HUES48 (cell line): ENCODE measurements at regions not wholly inside any gene's neighbourhood (a gene's known extent, or its start where the extent isn't known, plus 50 kb on each side); places are given as distances from the start of the nearest gene placed in this dataset.

ENCODE experiments used
- H3K27ac ChIP-seq: one replicate; pipeline ENCODE4 v1.7.0; 2013; ENCODE audit warnings: low read depth, low read length, inconsistent platforms
- H3K27me3 ChIP-seq: 2 replicates; pipeline ENCODE4 v1.6.1; 2013; ENCODE audit warnings: mild to moderate bottlenecking, low read length; ENCODE audit not compliant: control insufficient read depth, insufficient read depth
- H3K36me3 ChIP-seq: 2 replicates; pipeline ENCODE4 v1.6.1; 2013; ENCODE audit warnings: low read length; ENCODE audit not compliant: control insufficient read depth, insufficient read depth
- H3K4me1 ChIP-seq: 2 replicates; pipeline ENCODE4 v1.6.1; 2013; ENCODE audit warnings: mild to moderate bottlenecking, low read length; ENCODE audit not compliant: control insufficient read depth, insufficient read depth
- H3K4me3 ChIP-seq: 2 replicates; pipeline ENCODE4 v1.5.1; 2013; ENCODE audit warnings: mild to moderate bottlenecking, low read depth, low read length
- H3K9ac ChIP-seq: 2 replicates; pipeline ENCODE4 v1.6.1; 2013; ENCODE audit warnings: mild to moderate bottlenecking, low read depth, low read length, moderate library complexity
- H3K9me3 ChIP-seq: 2 replicates; pipeline ENCODE4 v1.6.1; 2013; ENCODE audit warnings: low read length; ENCODE audit not compliant: control insufficient read depth, insufficient read depth

GRCh38 chr13:97629601-97630272 lies 195.8 kb downstream of the RAP2A start:
- Histone ChIP-seq H3K27ac (no peak overlapping the region), H3K27me3 (no peaks in the 10 kb centered on the region), H3K9ac (no peak overlapping the region), H3K4me1 (0 out of 2 replicates have a peak, but pooled peaks cover 4% of the 10 kb centered on the region), H3K36me3 (no peaks in the 10 kb centered on the region), H3K9me3 (no peaks in the 10 kb centered on the region), H3K4me3 (no peak overlapping the region)

DNA sequence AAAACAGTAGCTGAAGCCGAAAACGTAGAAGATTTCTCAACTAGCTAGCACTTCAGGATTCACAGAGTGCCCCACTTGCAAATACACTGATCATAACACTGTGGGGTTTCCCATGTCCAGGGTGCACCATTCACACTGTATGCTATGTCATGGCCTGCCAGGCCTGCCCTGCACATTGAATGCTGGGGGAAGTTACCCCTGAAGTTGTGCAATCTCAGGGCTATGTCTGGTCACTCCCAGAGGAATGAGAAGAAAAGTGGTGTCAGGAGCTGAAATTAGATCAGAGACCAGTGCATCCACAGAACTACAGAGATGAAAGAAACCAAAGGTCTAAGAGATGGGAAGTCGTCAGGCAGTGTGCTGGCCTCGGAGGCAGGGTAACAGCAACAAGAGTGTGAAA lies 196.8 kb downstream of the RAP2A start:
- Histone ChIP-seq H3K9ac (no peak overlapping the region), H3K4me3 (no peak overlapping the region), H3K9me3 (no peaks in the 10 kb centered on the region), H3K27me3 (no peaks in the 10 kb centered on the region), H3K36me3 (no peaks in the 10 kb centered on the region), H3K27ac (no peak overlapping the region), H3K4me1 (0 out of 2 replicates have a peak, but pooled peaks cover 4% of the 10 kb centered on the region)

DNA sequence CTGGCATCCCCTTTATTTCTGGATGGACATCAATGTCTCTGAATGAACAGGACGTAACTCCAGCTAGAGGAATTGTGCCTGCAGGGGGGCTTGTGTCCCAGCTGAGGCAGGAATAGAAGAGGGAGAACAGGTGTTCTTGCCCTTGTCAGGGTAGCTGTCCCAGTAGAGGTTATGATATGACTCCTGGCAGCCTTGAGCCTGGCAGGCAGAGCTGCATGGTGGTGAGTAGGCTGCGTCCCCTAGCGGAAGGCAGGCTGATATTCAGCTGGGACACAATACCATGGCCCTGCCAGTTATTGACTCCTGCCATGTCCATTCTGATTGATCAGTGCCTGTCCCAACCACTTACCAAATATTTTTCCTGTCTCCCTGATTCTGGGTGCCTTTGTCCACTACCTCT lies 197.2 kb downstream of the RAP2A start:
- Histone ChIP-seq H3K36me3 (no peaks in the 10 kb centered on the region), H3K9me3 (no peaks in the 10 kb centered on the region), H3K27me3 (no peaks in the 10 kb centered on the region), H3K4me1 (0 out of 2 replicates have a peak, but pooled peaks cover 4% of the 10 kb centered on the region), H3K9ac (no peak overlapping the region), H3K4me3 (no peak overlapping the region), H3K27ac (no peak overlapping the region)

DNA sequence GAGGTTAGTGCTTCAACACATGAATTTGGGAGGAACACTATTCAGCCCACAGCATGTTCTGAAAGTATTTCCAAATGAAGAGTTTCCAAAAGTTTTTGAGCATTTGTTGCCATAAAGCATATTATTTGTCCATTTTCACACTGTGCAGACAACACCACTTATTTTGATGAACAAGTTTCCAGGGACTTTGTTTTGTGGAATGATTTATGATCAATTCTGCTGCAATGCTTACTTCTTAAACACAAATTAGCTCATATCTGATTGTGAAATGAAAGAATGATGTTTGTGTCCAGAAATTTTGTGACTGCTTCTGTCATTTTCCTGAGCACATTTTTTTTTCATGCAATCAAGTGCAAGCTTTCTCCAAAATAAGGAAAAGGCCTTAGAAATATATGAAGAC lies 205.3 kb downstream of the RAP2A start:
- Histone ChIP-seq H3K27me3 (no peaks in the 10 kb centered on the region), H3K27ac (no peak overlapping the region), H3K9ac (no peak overlapping the region), H3K4me3 (no peak overlapping the region), H3K4me1 (no peaks in the 10 kb centered on the region), H3K9me3 (no peaks in the 10 kb centered on the region; the same call in 1 of the 2 replicates), H3K36me3 (no peaks in the 10 kb centered on the region)

GRCh38 chr13:97640268-97640667 lies 206.3 kb downstream of the RAP2A start:
- H3K36me3 ChIP-seq, result no peaks in the 10 kb centered on the region
- no peaks in the 10 kb centered on the region for H3K27me3 ChIP-seq
- no peak overlapping the region for H3K27ac ChIP-seq
- no peaks in the 10 kb centered on the region for H3K4me1 ChIP-seq
- no peak overlapping the region for H3K4me3 ChIP-seq
- no peak overlapping the region for H3K9ac ChIP-seq
- H3K9me3 ChIP-seq, result no peaks in the 10 kb centered on the region; the same call in 1 of the 2 replicates

GRCh38 chr13:97648171-97648880 lies 214.4 kb downstream of the RAP2A start:
- Histone ChIP-seq H3K27me3 (no peaks in the 10 kb centered on the region), H3K4me1 (peaks cover 10% of the 10 kb centered on the region; the same call in 1 of the 2 replicates), H3K9ac (no peak overlapping the region), H3K27ac (peak overlapping the region; percentile 71), H3K9me3 (no peaks in the 10 kb centered on the region; the same call in 1 of the 2 replicates), H3K4me3 (no peak overlapping the region), H3K36me3 (no peaks in the 10 kb centered on the region)

DNA sequence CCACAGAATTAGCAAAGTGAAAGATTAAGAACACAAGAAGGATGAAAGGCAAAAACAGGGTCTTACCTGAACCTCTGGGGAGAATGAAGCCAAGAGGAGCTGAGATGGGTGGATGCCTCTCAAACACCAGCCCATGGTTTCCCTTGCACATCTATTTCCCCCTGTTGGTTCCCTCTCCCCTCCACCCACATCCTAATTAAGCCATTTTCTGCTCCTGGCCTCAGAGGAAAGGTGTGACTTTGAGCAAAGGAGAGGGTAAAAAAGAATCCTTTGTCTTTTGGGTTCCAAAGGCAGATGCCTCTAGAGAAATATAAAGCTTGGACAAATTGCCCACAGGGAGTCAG lies 214.9 kb downstream of the RAP2A start:
- Histone ChIP-seq H3K9me3 (no peaks in the 10 kb centered on the region), H3K4me1 (peaks cover 10% of the 10 kb centered on the region; the same call in 1 of the 2 replicates), H3K4me3 (no peak overlapping the region), H3K36me3 (no peaks in the 10 kb centered on the region), H3K9ac (no peak overlapping the region), H3K27me3 (no peaks in the 10 kb centered on the region), H3K27ac (peak overlapping the region; percentile 71)

DNA sequence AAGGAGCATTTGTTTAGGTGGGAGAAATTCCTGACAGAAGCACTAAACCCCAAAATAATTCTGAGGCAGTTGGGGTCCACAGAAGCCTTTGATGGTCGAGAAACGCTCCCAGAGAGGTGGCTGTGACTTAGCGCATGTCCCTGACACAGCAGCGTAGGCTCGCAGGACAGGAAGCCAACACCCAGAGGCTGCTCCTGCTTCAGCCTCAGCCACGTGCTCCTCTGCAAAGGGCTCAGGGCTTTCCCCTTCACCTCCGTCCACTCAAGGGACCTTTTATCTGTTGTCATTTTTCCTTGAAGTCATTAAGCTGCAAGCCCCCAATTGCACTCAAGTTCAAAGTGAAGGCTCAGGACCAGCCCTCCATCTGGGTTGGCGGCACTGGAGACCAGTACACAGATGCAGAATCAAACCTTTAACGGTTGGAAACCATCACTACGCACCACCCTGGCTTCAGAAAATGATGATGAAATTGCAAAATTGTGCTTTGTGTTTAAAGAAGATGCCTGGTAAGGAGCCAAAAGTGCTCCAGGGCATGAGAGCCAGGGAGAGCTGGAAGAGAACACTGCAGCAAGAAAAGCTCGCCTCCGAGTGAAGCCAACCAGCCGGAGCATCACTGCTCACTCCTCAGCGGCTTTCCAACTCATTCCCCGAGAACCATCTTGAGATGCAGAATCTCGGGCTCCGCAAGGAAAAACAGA lies 219.6 kb downstream of the RAP2A start:
- H3K27me3 ChIP-seq, result no peaks in the 10 kb centered on the region
- H3K4me3 ChIP-seq, result no peak overlapping the region
- H3K36me3 ChIP-seq, result no peaks in the 10 kb centered on the region
- no peak overlapping the region for H3K27ac ChIP-seq
- no peaks in the 10 kb centered on the region for H3K9me3 ChIP-seq
- peaks cover 10% of the 10 kb centered on the region; the same call in 1 of the 2 replicates for H3K4me1 ChIP-seq
- no peak overlapping the region for H3K9ac ChIP-seq

GRCh38 chr13:97654236-97654635 lies 220.3 kb downstream of the RAP2A start:
- H3K4me1 ChIP-seq, result peaks cover 10% of the 10 kb centered on the region; the same call in 1 of the 2 replicates
- H3K27me3 ChIP-seq, result no peaks in the 10 kb centered on the region
- no peaks in the 10 kb centered on the region for H3K36me3 ChIP-seq
- no peak overlapping the region for H3K9ac ChIP-seq
- no peak overlapping the region for H3K27ac ChIP-seq
- H3K4me3 ChIP-seq, result no peak overlapping the region
- H3K9me3 ChIP-seq, result no peaks in the 10 kb centered on the region

DNA sequence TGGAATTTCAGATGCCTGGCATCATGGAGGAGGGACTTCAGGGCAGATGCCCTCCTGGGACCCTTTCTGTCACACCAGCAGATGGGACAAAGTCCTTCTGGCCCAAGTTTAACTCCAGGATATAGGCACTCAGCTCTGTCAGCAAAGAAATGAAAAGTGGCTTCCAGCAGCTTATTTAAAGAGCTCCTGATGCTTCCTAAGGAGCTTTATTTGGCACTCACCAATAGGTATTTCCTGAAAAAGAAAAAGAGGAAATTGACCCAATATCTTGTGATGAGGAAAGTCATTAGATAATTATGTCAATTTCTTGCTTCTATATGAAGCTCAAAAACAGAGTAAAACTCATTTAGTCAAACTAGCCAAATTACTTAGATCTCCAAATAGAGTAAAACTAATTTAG lies 224.6 kb downstream of the RAP2A start:
- H3K27ac ChIP-seq, result no peak overlapping the region
- H3K4me1 ChIP-seq, result no peaks in the 10 kb centered on the region
- no peak overlapping the region for H3K4me3 ChIP-seq
- no peaks in the 10 kb centered on the region for H3K27me3 ChIP-seq
- no peak overlapping the region for H3K9ac ChIP-seq
- no peaks in the 10 kb centered on the region for H3K36me3 ChIP-seq
- no peaks in the 10 kb centered on the region for H3K9me3 ChIP-seq

DNA sequence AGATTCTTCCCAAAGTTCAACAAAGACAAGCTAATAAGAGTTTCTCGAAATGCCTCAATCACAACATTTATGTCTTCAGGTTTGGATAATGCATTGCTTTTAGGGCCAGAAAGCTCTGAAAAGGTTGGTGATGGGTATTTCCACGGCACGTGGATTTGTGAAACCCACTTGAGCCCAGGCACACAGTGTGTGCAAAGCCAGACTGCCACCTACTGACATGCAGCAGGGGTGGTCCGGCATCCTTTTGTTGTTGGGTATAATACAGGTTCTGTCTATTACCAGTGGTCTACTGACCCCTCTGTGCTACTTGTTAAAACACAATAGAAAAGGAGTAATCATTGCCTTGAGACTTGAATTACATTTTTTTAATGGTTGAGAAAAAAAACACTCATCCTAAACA lies 225.6 kb downstream of the RAP2A start:
- H3K9me3 ChIP-seq, result no peaks in the 10 kb centered on the region
- H3K9ac ChIP-seq, result no peak overlapping the region
- H3K27ac ChIP-seq, result no peak overlapping the region
- no peak overlapping the region for H3K4me3 ChIP-seq
- H3K36me3 ChIP-seq, result no peaks in the 10 kb centered on the region
- no peaks in the 10 kb centered on the region for H3K27me3 ChIP-seq
- H3K4me1 ChIP-seq, result no peaks in the 10 kb centered on the region
